HG02642 (cell line): ENCODE measurements at regions not wholly inside any gene's neighbourhood (a gene's known extent, or its start where the extent isn't known, plus 50 kb on each side); places are given as distances from the start of the nearest gene placed in this dataset.
A peak's percentile ranks its signal among the peaks of the same experiment; 100 is the strongest.
"Not testable (repeated sequence)": the region's sequence is repeated elsewhere in the genome, so short reads cannot be mapped to it uniquely, and the experiment has no call there.

Experiments
- ATAC-seq: cut with Tn5 transposase; IDR thresholded peaks from one replicate; pipeline ENCODE4 v1.9.1; 2021; ENCODE audit warnings: mild to moderate bottlenecking; ENCODE audit not compliant: unreplicated experiment, poor library complexity

DNA sequence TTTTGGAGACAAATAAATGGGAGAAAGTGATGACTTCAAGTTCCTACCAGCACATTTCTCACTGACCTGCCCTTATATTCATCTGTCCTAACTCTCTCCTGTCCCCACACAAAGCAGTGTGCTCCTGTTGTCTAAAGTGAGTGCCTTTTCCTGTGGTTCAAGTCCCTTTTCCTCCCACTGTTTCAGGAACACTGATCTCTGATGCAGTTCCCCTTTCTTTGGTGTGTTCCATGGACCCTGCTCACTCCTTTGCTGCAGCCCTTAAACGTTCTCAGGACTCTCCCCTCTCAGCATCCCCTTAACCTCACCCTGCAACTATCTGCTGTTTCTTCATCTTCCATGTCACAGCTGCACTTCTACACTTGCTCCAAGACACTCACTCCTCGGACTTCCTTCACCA is 195.8 kb upstream of the ETV3 start:
- no peak for ATAC-seq

DNA sequence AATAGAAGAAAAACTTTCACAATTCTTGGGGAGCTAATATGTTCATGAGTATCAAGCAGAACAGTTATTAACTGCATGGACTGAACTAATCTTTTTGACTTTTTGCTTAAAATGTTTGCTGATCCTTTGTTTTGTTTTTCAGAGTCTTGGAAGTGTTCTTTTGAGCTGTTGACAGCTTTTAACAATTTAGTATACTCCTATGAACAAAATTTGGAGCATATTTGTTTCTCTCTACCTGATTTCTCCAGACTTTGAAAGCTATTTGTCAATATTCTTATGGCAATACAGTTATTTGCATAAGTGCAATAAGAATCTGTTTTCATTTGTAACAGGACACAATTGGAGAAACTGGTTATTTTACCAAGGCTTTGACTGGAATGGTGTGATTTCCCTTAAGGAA is 192.0 kb upstream of the ETV3 start:
- ATAC-seq = not testable (repeated sequence)

GRCh38 chr1:157328120-157328519 is 189.9 kb upstream of the ETV3 start:
- ATAC-seq = not testable (repeated sequence)

DNA sequence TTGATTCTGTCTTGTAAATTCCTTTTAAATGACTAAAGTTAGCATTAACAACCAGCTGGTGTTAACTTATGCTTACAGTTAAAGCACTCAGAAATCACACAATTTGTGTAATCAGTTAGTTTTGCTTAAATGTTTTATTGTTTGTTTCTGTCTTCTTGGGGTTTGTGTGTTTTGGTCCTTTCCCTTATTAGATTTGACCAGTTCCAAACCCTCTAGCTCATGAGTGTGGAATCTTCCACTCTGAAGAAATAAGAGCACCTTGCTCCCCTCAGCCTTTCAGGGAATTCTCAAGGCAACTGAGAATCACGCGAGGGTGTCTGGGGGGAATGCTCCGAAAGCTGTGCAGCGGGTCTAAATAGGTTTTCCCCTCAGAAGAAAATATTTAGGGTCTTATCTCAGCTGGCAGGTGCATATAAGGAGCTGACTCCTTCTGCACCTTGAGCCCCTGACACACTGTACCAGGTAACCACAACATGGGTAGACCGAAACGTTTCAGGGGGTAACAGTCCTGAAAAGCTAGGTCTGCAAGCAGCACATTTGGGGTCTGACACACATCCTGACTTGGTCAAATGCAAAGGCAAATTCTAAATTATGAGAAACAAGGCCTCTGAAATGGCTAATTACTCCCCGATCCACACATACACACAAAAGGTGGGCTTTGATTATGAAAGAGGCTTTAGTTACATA is 188.1 kb upstream of the ETV3 start:
- ATAC-seq = no peak

DNA sequence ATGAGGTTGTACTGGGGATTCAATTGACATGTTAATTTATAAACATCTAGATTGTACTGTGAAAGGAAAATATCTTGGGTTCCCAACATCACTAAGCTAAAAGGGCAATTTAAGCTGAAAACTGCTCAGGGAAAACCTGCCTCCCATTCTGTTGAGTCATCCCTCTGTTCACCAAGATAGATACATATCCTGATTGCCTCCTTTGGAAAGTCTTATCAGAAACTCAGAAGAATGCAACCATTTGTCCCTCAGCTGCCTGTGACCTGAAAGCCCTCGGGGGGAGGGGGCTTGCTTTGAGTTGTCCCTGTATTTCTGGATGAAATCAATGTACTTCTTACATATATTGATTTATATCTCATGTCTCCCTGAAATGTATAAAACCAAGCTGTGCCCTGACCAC is 187.0 kb upstream of the ETV3 start:
- no peak for ATAC-seq

- not testable (repeated sequence) for ATAC-seq
Observed at GRCh38 chr1:157321972-157322371, 183.8 kb upstream of the ETV3 start.

- no peak for ATAC-seq
Observed at GRCh38 chr1:157319567-157319966, 181.4 kb upstream of the ETV3 start.

DNA sequence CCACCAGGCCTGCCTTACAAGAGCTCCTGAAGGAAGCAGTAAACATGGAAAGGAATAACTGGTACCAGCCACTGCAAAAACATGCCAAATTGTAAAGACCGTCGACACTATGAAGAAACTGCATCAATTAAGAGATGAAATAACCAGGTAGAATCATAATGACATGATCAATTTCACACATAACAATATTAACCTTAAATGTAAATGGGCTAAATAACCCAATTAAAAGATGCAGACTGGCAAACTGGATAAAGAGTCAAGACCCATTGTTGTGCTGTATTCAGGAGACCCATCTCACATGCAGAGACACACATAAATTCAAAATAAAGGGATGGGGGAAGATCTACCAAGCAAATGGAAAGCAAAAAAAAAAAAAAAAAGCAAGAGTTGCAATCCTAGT is 179.0 kb upstream of the ETV3 start:
- ATAC-seq = not testable (repeated sequence)

GRCh38 chr1:157315544-157315943 is 177.3 kb upstream of the ETV3 start:
- ATAC-seq = no peak

GRCh38 chr1:157314408-157314807 is 176.2 kb upstream of the ETV3 start:
- no peak for ATAC-seq

DNA sequence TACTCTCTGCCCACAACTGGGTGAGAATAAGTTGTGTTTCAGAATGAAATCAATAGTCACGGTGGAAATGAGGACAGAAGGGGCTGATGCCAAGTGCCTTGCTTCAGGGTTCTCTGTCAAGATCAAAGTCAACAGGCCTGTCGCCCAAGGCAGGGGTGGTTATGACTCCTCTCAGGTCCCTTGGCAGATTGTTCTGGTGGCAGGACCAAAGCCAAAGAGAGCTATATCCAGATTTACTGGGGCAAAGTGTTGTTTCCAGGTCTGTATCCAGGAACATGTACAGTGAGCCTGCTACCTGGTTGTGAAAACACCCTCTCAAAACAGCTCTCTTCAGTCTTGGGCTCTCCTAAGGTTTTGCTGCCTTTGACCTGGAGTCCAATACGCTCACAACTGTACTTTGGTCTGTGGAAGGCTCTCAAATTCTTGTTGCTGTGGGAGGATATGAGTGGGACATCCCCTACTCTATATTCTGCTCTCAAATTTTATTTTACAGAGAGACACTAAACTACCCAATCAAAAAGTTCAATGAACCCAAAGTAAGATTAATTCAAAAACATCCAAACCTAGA is 175.1 kb upstream of the ETV3 start:
- no peak for ATAC-seq

GRCh38 chr1:157312082-157312812 is 174.1 kb upstream of the ETV3 start:
- ATAC-seq = no peak

DNA sequence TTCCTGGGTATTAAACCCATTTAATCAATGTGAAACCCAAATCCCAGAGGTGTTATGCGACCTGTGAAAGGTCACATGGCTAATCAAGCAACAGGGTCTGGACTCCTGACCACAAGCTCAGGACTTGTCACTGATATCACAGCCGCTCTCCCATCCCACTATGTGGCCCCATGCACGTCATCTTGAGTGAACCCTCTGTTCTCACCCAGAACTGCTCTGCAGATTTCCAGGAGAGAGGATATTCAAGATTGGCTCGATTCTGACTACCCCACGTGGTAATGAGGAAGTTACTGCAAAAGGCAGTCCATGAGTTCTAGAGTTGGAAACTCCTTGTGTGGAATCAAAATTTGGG is 173.5 kb upstream of the ETV3 start:
- no peak for ATAC-seq

DNA sequence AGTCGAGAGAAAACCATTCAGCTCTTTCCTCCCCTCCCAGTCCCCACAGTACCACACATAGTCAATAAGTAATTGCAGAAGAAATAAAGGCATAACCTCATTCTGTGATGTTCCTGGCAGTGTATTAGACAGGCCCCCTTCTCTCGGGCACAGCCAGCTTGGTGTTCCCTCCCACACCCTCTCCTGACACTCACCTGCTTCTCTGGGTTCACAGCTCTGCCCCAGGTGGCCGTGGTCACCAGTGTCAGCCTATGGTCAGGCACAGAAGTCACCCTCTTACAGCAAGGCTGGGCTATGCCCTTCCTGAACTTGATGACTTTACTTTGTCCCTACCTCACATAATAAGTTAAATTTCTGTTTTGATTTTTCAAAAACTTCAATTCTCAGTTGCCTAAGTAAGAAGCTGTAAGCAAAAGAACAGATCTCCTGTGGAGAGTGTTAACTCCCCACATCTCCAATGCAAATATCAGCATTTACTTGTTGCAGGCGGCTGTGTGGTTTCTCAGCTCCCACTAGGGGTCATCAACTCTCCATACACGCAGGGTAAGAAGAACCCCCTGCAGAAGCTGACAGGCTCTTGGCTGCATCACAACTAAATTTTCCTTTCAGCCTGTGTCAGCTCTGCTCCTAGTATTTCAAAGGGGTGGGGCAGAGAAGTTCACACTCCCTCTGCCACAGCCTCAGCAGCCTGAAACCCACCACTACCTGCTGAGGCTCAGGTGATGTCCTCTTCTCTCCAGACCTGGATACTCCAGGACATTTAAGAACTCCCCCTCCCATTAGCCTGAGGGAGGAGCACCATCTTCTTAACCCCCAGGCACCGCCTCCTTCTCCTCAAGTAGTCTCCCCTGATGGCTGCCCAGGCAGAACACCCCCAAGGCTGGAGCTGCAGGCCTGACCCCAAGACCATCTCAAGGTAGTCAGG is 172.9 kb upstream of the ETV3 start:
- ATAC-seq = not testable (repeated sequence)

GRCh38 chr1:157310401-157310800 is 172.2 kb upstream of the ETV3 start:
- no peak for ATAC-seq

DNA sequence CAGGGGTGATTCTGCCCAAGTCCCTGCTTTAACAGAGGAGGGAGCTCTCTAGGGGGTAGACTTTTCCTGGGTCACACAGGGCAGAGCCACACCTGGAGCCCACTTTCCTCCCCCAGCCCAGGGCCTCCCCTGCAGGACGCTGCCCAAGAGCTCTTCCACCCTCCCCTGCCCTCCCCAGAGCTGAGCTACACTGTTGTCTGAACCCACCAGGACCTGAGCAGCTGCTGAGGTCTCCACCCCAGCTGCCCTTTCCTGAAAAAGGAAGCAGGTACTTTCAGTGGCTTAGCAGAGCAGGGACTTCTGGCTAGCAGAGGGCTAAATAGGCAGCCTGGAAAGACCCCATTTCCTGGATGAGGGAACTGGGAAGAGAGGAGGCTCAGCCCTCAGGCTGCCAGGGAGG is 169.3 kb upstream of the ETV3 start:
- ATAC-seq = peak; percentile 77

DNA sequence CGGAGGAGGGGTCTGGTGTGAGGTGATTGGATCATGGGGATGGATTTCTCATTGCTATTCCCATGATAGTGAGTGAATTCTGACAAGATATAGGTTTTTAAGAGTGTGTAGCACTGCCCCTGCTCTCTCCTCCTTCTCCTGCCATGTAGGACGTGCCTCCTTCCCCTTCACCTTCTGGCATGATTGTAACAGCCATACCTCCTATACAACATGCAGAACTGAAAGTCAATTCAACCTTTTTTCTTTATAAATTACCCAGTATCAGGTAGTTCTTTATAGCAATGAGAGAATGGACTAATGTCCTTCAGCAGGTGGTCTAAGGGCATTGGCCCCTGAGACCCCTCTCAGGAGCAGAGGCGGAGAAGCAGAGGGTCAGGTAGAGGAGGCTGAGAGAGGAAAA is 168.7 kb upstream of the ETV3 start:
- ATAC-seq = peak; percentile 18

DNA sequence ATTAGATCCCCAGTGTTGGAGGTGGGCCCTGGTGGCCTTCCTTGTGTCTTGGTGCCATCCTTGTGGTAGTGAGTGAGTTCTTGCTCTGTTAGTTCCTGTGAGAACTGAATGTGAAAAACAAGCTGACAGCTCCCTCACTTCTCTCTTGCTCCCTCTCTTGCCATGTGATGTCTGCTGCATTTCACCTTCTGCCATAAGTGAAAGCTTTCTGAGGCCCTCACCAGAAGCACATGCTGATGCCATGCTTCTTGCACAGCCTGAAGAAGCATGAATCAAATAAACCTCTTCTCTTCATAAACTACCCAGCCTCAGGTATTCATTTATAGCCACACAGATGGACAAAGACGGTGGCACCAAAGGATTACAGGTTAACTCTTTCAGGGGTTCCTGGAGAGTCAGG is 166.1 kb upstream of the ETV3 start:
- no peak for ATAC-seq

GRCh38 chr1:157302724-157303123 is 164.5 kb upstream of the ETV3 start:
- ATAC-seq = no peak

DNA sequence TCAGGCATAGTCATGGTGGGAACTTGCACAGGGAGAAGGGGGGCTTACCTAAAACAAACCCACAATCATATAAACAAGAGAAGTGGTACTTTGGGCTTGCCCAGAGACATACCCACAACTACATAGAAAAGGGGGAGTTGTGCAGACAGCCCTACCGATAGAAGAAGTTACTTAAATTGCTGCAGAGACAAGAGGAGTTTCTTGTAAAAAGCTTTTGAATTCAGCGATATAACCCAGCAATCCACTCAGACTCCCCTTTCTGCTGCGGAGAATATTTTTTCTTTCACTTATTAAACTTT is 164.0 kb upstream of the ETV3 start:
- no peak for ATAC-seq
